ENCODE measurements at regions not wholly inside any gene's neighbourhood (a gene's known extent, or its start where the extent isn't known, plus 50 kb on each side); places are given as distances from the start of the nearest gene placed in this dataset.

DNA sequence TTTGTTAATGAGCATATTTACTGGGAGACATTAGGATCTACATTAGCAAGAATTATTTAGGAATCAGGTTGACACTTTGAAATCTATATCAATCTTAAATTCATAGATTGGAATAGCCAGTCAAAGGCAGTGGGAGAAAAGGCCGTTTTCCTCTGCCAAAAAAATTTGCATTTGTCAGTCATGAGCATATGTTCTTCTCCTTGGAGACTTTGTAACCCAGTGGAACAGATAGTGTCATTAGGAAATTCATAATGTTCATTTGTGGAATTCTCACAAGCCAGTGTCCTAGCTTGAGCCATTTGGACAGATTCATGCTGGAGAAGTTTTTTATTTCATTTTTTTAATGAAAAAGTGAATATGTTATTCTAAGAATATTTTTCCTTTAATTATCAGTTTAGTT lies 260.1 kb downstream of the OXSM start:
- TF ChIP-seq, protein P1, sequence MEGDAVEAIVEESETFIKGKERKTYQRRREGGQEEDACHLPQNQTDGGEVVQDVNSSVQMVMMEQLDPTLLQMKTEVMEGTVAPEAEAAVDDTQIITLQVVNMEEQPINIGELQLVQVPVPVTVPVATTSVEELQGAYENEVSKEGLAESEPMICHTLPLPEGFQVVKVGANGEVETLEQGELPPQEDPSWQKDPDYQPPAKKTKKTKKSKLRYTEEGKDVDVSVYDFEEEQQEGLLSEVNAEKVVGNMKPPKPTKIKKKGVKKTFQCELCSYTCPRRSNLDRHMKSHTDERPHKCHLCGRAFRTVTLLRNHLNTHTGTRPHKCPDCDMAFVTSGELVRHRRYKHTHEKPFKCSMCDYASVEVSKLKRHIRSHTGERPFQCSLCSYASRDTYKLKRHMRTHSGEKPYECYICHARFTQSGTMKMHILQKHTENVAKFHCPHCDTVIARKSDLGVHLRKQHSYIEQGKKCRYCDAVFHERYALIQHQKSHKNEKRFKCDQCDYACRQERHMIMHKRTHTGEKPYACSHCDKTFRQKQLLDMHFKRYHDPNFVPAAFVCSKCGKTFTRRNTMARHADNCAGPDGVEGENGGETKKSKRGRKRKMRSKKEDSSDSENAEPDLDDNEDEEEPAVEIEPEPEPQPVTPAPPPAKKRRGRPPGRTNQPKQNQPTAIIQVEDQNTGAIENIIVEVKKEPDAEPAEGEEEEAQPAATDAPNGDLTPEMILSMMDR (IDR thresholded peaks at IDR 0.05), result no peak
- no peak for TF ChIP-seq EP300 (IDR thresholded peaks at IDR 0.05)

Data from tibial nerve (tissue), 4 donors.